Naive thymus-derived CD4-positive, alpha-beta T cell (primary cell): ENCODE measurements at regions not wholly inside any gene's neighbourhood (a gene's known extent, or its start where the extent isn't known, plus 50 kb on each side); places are given as distances from the start of the nearest gene placed in this dataset.

ENCODE experiments used
- ATAC-seq: fragments of 150-1000 bp; cut with Tn5 transposase; 2 replicates; pipeline ENCODE4 v1.10.0; 2021; ENCODE audit warnings: mild to moderate bottlenecking, moderate library complexity
- CTCF ChIA-PET: fragments of 350-600 bp; sonication (Branson Sonifier 250); formaldehyde crosslinking; loops from one replicate; lab custom pipeline; 2021; ENCODE audit warnings: antibody characterized with exemption; lab: Charles Lee
- POLR2A ChIA-PET: fragments of 350-600 bp; sonication (Branson Sonifier 250); formaldehyde crosslinking; loops from one replicate; lab custom pipeline; 2021; ENCODE audit warnings: antibody characterized with exemption, inconsistent platforms; lab: Charles Lee
- DNase-seq, 9 donors: peaks; one replicate each; pipeline versions ENCODE4 v3.0.0 to v3.0.0-alpha.2; 2020 to 2022; ENCODE audit warnings: mixed read lengths in 1 of 9
- H3K27ac ChIP-seq: one replicate; pipeline ENCODE4 v1.7.0; 2013; ENCODE audit warnings: mild to moderate bottlenecking, low read depth, low read length, moderate library complexity
- H3K27me3 ChIP-seq, 2 donors: one replicate each; pipeline ENCODE4 v1.7.0; 2013; ENCODE audit warnings: low read length in 2 of 2, mild to moderate bottlenecking in 2 of 2, moderate library complexity in 2 of 2; ENCODE audit not compliant: control insufficient read depth in 2 of 2, insufficient read depth in 2 of 2
- H3K36me3 ChIP-seq, 3 experiments: 1 replicate in 2 of 3; 2 replicates in 1 of 3; pipeline ENCODE4 v1.7.0; 2013; ENCODE audit warnings: low read length in 3 of 3, mild to moderate bottlenecking in 3 of 3, moderate library complexity in 1 of 3; ENCODE audit not compliant: insufficient read depth in 3 of 3, control insufficient read depth in 2 of 3
- H3K4me1 ChIP-seq, 2 donors: one replicate each; pipeline ENCODE4 v1.7.0; 2013; ENCODE audit warnings: low read length in 2 of 2, mild to moderate bottlenecking in 2 of 2, moderate library complexity in 1 of 2; ENCODE audit not compliant: control insufficient read depth in 2 of 2, insufficient read depth in 2 of 2
- H3K4me3 ChIP-seq: 2 replicates; pipeline ENCODE4 v1.7.0; 2013; ENCODE audit warnings: mild to moderate bottlenecking, low read length
- H3K9me3 ChIP-seq, 3 experiments: 1 replicate in 2 of 3; 2 replicates in 1 of 3; pipeline ENCODE4 v1.7.0; 2013; ENCODE audit warnings: low read length in 3 of 3; ENCODE audit not compliant: control insufficient read depth in 2 of 3
- H3K27ac Mint-ChIP-seq, 9 donors: one replicate each; pipeline ENCODE4 v1.8.0; 2020 to 2022; ENCODE audit warnings: mixed read lengths in 9 of 9, mild to moderate bottlenecking in 8 of 9, moderate library complexity in 5 of 9, inconsistent platforms in 2 of 9
- H3K27me3 Mint-ChIP-seq, 5 donors: one replicate each; pipeline ENCODE4 v1.8.0; 2021 to 2022; ENCODE audit warnings: mixed read lengths in 5 of 5, mild to moderate bottlenecking in 1 of 5
- H3K36me3 Mint-ChIP-seq, 5 donors: one replicate each; pipeline ENCODE4 v1.8.0; 2020 to 2022; ENCODE audit warnings: mixed read lengths in 5 of 5, mild to moderate bottlenecking in 3 of 5, inconsistent platforms in 1 of 5
- H3K4me1 Mint-ChIP-seq, 7 donors: one replicate each; pipeline ENCODE4 v1.8.0; 2020 to 2022; ENCODE audit warnings: mixed read lengths in 7 of 7, mild to moderate bottlenecking in 3 of 7, inconsistent platforms in 1 of 7
- H3K4me3 Mint-ChIP-seq, 10 donors: one replicate each; pipeline ENCODE4 v1.8.0; 2020 to 2022; ENCODE audit warnings: mild to moderate bottlenecking in 10 of 10, mixed read lengths in 10 of 10, moderate library complexity in 6 of 10, inconsistent platforms in 2 of 10
- H3K9me3 Mint-ChIP-seq, 11 donors: one replicate each; pipeline ENCODE4 v1.8.0; 2020 to 2022; ENCODE audit warnings: mixed read lengths in 11 of 11, mild to moderate bottlenecking in 4 of 11, inconsistent platforms in 1 of 11, moderate library complexity in 1 of 11
- intact Hi-C, 2 donors: fragments of 100-400 bp; cut with micrococcal nuclease; formaldehyde crosslinking; loops; one replicate each; pipeline ENCODE4 v1.15.1; 2023

DNA sequence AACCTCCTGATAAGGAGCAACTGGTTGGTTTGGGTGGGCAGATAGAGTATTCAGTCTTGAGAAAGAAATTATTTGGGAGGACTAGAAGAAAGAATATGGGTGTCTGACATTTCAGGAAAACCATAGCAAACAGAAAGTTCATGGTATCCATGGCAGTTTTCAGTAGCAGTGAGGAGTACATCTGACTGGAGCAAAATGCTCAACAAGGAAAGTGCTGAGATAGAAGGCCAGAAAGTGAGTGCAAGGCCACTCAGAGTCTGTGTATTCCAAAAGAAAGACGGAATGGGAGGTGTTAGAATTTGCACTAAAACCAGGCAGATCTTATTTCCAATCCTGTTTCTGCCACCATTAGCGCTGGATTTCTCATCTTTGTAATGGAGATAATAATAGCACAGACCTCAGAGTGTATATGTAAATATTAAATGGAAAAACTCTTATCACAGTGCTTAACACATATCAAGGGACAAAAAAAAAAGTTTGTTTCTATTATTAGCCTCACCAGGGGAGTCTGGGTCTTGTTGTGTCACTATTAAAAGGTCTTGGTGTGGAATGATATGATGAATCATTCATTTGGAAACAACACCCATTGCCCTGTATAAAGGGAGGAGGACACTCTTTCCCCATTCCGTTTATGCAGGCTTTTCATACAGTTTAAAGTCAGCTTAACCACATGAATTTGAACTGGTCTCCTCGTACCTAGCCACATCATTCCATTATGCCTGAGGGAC lies 349.8 kb downstream of the IPO8 start:
- Histone ChIP-seq H3K27ac (no peak overlapping the region), H3K9me3 (no peaks in the 10 kb centered on the region), H3K4me1 (no peaks in the 10 kb centered on the region), H3K4me3 (no peak overlapping the region), H3K36me3 (no peaks in the 10 kb centered on the region), H3K27me3 (no peaks in the 10 kb centered on the region)
- ATAC-seq (no peak), DNase-seq (no peak)
- ChIA-PET CTCF (no interaction called here), POLR2A (no interaction called here)
- intact Hi-C loops, result no loop called here
- no peaks in the 10 kb centered on the region for H3K36me3 Mint-ChIP-seq
- H3K4me1 Mint-ChIP-seq, result no peaks in the 10 kb centered on the region
- no peak overlapping the region for H3K27ac Mint-ChIP-seq
- H3K9me3 Mint-ChIP-seq, result peaks cover 2 to 24% (median 13%) of the 10 kb centered on the region in 11 donors
- no peak overlapping the region for H3K4me3 Mint-ChIP-seq
- no peaks in the 10 kb centered on the region for H3K27me3 Mint-ChIP-seq

DNA sequence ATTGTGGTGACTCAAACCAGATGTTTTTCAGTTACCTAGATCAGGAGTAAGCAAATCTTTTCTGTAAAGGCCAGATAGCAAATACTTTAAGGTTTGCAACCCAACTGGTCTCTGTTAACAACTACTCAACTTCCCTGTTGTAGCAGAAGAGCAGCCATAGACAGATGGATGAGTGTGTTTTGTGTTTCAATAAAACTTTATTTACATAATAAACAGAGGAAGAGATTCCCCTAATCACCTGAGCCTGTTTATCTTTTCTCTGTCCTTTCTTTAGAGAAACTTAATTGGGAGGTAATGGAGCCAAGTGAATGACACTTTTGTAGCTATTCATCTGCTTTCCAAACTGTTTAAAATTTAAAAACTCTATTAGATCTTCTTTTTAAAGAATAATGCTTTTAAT lies 365.1 kb downstream of the IPO8 start:
- Mint-ChIP-seq H3K27me3 (no peaks in the 10 kb centered on the region), H3K27ac (no peak overlapping the region), H3K9me3 (peaks cover 0 to 13% (median 4%) of the 10 kb centered on the region in 11 donors), H3K4me1 (no peaks in the 10 kb centered on the region), H3K4me3 (no peak overlapping the region), H3K36me3 (peaks cover 0 to 4% (median 0%) of the 10 kb centered on the region in 5 donors)
- H3K36me3 ChIP-seq, result no peaks in the 10 kb centered on the region
- ChIA-PET POLR2A (no interaction called here), CTCF (no interaction called here)
- H3K27me3 ChIP-seq, result no peaks in the 10 kb centered on the region
- DNase-seq (no peak), ATAC-seq (no peak)
- H3K4me1 ChIP-seq, result no peaks in the 10 kb centered on the region
- H3K27ac ChIP-seq, result no peak overlapping the region
- intact Hi-C loops, result no loop called here
- peaks cover 0 to 5% (median 0%) of the 10 kb centered on the region in 3 experiments for H3K9me3 ChIP-seq
- no peak overlapping the region for H3K4me3 ChIP-seq

DNA sequence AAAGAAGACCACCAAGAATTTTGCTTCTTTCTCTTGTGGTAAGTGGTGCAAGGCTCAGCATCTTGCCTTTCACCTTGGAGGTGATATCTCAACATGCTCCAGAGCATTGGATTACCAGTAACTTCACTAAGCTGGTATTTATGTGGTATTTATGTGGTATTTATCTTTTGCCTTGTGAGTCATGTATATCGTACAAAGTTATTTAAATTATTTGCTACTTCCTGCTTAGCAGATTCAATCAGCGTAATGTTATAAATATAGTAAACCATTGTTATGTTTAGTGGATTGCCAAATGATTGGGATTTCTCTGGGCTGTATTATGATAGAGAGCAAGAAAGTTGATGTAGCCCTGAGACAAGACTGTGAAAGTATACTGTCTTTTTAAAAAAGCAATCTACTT lies 366.4 kb downstream of the IPO8 start:
- Mint-ChIP-seq H3K4me3 (no peak overlapping the region), H3K27ac (no peak overlapping the region), H3K36me3 (peaks cover 0 to 4% (median 0%) of the 10 kb centered on the region in 5 donors), H3K27me3 (no peaks in the 10 kb centered on the region), H3K9me3 (peaks cover 0 to 21% (median 9%) of the 10 kb centered on the region in 11 donors), H3K4me1 (no peaks in the 10 kb centered on the region)
- ATAC-seq, result no peak
- DNase-seq, result no peak
- Histone ChIP-seq H3K27ac (no peak overlapping the region), H3K4me3 (no peak overlapping the region), H3K4me1 (no peaks in the 10 kb centered on the region), H3K27me3 (no peaks in the 10 kb centered on the region), H3K9me3 (peaks cover 0 to 5% (median 0%) of the 10 kb centered on the region in 3 experiments), H3K36me3 (no peaks in the 10 kb centered on the region)
- ChIA-PET CTCF (no interaction called here), POLR2A (no interaction called here)
- intact Hi-C loops, result no loop called here

DNA sequence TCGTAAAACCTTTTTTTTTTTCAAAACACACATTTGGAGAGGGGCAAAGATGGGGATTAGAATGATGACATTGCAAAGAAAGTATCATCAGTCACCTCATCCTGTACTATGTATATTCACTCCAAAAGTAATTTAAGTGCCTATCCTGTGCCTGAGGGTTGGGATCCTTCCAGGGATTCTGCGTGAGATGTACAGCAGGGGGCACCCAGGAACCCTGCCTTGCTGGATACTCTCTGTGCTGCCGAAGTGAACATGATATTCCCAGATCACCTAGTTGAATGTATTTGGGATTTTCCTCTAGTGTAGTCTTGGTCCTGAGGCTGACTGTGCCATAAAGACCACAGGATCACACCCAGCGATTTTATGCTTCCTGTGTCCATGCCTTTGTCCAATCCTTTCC lies 372.7 kb downstream of the IPO8 start:
- no peak overlapping the region for H3K27ac ChIP-seq
- POLR2A ChIA-PET, result no interaction called here
- H3K36me3 ChIP-seq, result no peaks in the 10 kb centered on the region
- H3K27ac Mint-ChIP-seq, result no peak overlapping the region
- H3K4me3 ChIP-seq, result no peak overlapping the region
- CTCF ChIA-PET, result no interaction called here
- H3K9me3 ChIP-seq, result peaks cover 0 to 5% (median 0%) of the 10 kb centered on the region in 3 experiments
- no peaks in the 10 kb centered on the region for H3K27me3 ChIP-seq
- intact Hi-C loops, result no loop called here
- H3K9me3 Mint-ChIP-seq, result peaks cover 0 to 28% (median 10%) of the 10 kb centered on the region in 11 donors
- no peaks in the 10 kb centered on the region for H3K4me1 ChIP-seq
- no peak for DNase-seq
- H3K36me3 Mint-ChIP-seq, result no peaks in the 10 kb centered on the region
- H3K4me1 Mint-ChIP-seq, result no peaks in the 10 kb centered on the region
- no peak overlapping the region for H3K4me3 Mint-ChIP-seq
- no peaks in the 10 kb centered on the region for H3K27me3 Mint-ChIP-seq
- no peak for ATAC-seq

DNA sequence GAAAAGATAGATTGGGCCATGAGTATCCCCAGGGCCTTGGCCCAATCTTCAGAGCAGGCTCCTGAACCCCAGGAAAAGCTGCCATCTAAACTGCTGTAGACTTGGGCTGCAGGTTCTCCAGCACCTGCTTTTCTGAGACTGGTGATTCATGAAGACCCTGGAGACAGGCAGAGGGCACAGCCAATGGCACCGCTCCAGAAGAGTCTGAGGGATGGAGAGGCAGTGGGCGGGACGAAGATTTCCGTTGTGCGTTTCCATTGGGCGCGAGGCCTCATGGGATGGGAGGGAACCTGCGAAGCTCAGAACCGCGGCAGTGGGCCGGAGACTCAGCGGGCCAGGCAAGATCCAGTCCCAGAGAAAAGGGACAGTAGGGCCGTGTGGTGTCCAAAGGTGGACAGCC lies 375.1 kb downstream of the IPO8 start:
- DNase-seq (no peak), ATAC-seq (no peak)
- POLR2A ChIA-PET, result no interaction called here
- CTCF ChIA-PET, result no interaction called here
- H3K27me3 Mint-ChIP-seq, result no peaks in the 10 kb centered on the region
- no peak overlapping the region for H3K4me3 ChIP-seq
- H3K27ac ChIP-seq, result no peak overlapping the region
- H3K4me1 ChIP-seq, result no peaks in the 10 kb centered on the region
- intact Hi-C loops, result no loop called here
- H3K27me3 ChIP-seq, result no peaks in the 10 kb centered on the region
- H3K4me1 Mint-ChIP-seq, result no peaks in the 10 kb centered on the region
- H3K9me3 Mint-ChIP-seq, result peaks cover 0 to 22% (median 12%) of the 10 kb centered on the region in 11 donors
- H3K36me3 Mint-ChIP-seq, result no peaks in the 10 kb centered on the region
- H3K36me3 ChIP-seq, result no peaks in the 10 kb centered on the region
- no peak overlapping the region for H3K4me3 Mint-ChIP-seq
- H3K9me3 ChIP-seq, result no peaks in the 10 kb centered on the region
- no peak overlapping the region for H3K27ac Mint-ChIP-seq

DNA sequence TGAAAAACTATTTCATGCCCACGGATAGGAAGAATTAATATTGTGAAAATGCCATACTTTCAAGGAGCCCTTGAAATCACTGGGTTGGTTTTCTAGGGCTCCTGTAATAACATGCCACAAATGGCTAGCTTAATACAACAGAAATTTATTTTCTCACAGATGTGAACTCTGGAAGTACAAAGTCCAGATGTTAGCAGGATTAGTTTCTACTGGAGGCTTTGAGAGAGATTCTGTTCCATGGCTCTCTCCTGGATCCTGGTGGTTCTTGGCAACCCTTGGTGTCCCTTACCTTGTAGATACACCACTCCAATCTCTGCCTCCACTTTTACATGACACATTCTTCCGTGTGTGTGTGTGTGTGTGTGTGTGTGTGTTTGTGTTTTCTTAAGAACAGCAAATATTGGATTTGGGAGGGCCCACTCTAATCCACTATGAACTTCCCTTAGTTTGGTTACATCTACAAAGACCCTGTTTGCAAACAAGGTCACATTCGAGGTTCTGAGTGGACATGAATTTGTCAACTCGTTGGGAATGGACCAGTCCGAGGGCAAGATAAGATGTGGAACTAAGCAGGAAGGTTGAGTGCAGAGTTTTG lies 381.1 kb downstream of the IPO8 start:
- no peaks in the 10 kb centered on the region for H3K9me3 ChIP-seq
- Mint-ChIP-seq H3K9me3 (peaks cover 6 to 32% (median 13%) of the 10 kb centered on the region in 11 donors), H3K4me1 (no peaks in the 10 kb centered on the region), H3K4me3 (no peak overlapping the region), H3K27ac (no peak overlapping the region), H3K27me3 (no peaks in the 10 kb centered on the region), H3K36me3 (no peaks in the 10 kb centered on the region)
- no peak overlapping the region for H3K27ac ChIP-seq
- no peaks in the 10 kb centered on the region for H3K27me3 ChIP-seq
- ATAC-seq, result no peak
- no peak for DNase-seq
- ChIA-PET POLR2A (no interaction called here), CTCF (no interaction called here)
- intact Hi-C loops, result no loop called here
- no peak overlapping the region for H3K4me3 ChIP-seq
- no peaks in the 10 kb centered on the region for H3K4me1 ChIP-seq
- H3K36me3 ChIP-seq, result no peaks in the 10 kb centered on the region
